Karpas-422 (cell line): ENCODE measurements at regions not wholly inside any gene's neighbourhood (a gene's known extent, or its start where the extent isn't known, plus 50 kb on each side); places are given as distances from the start of the nearest gene placed in this dataset.

Experiments used
- DNase-seq: peaks from one replicate; pipeline ENCODE4 v3.0.0-alpha.2; 2015
- H2AFZ ChIP-seq: fragments of 200-600 bp; sonication (generic); 2 replicates; pipeline ENCODE4 v1.6.1; 2014; ENCODE audit warnings: antibody characterized with exemption, low read length, mixed read lengths
- H3K27ac ChIP-seq: fragments of 200-600 bp; sonication (generic); 2 replicates; pipeline ENCODE4 v1.5.1; 2014; ENCODE audit warnings: mild to moderate bottlenecking, low read length, moderate library complexity
- H3K27me3 ChIP-seq: fragments of 200-600 bp; sonication (generic); 2 replicates; pipeline ENCODE4 v1.6.1; 2014; ENCODE audit warnings: low read length, mixed read lengths
- H3K36me3 ChIP-seq: fragments of 200-600 bp; sonication (generic); 2 replicates; pipeline ENCODE4 v1.6.1; 2014; ENCODE audit warnings: low read length, mixed read lengths; ENCODE audit not compliant: insufficient read depth
- H3K4me1 ChIP-seq: fragments of 200-600 bp; sonication (generic); 2 replicates; pipeline ENCODE4 v1.6.1; 2014; ENCODE audit warnings: mild to moderate bottlenecking, low read length, mixed read lengths
- H3K4me2 ChIP-seq: fragments of 200-600 bp; sonication (generic); 2 replicates; pipeline ENCODE4 v1.6.1; 2014; ENCODE audit warnings: low read length, low read depth, mild to moderate bottlenecking; ENCODE audit not compliant: poor library complexity, severe bottlenecking
- H3K4me3 ChIP-seq: fragments of 200-600 bp; sonication (generic); 2 replicates; pipeline ENCODE4 v1.5.1; 2014; ENCODE audit warnings: mild to moderate bottlenecking, antibody characterized with exemption, low read length, mixed read lengths
- H3K79me2 ChIP-seq: fragments of 200-600 bp; sonication (generic); 2 replicates; pipeline ENCODE4 v1.6.1; 2014; ENCODE audit warnings: mild to moderate bottlenecking, low read length, mixed read lengths
- H3K9ac ChIP-seq: fragments of 200-600 bp; sonication (generic); 2 replicates; pipeline ENCODE4 v1.6.0; 2014; ENCODE audit warnings: low read length
- H3K9me2 ChIP-seq: fragments of 200-600 bp; sonication (generic), shearing (Covaris generic); replicated peaks from 2 replicates; pipeline ENCODE4 v1.6.0; 2014; ENCODE audit warnings: mild to moderate bottlenecking, low read length, moderate library complexity; ENCODE audit not compliant: insufficient read depth
- H3K9me3 ChIP-seq: fragments of 300-700, 200-600 bp; sonication (generic); 2 replicates; pipeline ENCODE4 v1.6.1; 2014; ENCODE audit warnings: low read length, mixed read lengths
- H4K20me1 ChIP-seq: fragments of 200-600 bp; sonication (generic); 2 replicates; pipeline ENCODE4 v1.6.1; 2014; ENCODE audit warnings: mild to moderate bottlenecking, antibody characterized with exemption, low read length, low read depth; ENCODE audit not compliant: insufficient read depth

- no peaks in the 10 kb centered on the region for H3K79me2 ChIP-seq
Observed at GRCh38 chr3:164235289-164236028, 842.8 kb downstream of the SI start.

DNA sequence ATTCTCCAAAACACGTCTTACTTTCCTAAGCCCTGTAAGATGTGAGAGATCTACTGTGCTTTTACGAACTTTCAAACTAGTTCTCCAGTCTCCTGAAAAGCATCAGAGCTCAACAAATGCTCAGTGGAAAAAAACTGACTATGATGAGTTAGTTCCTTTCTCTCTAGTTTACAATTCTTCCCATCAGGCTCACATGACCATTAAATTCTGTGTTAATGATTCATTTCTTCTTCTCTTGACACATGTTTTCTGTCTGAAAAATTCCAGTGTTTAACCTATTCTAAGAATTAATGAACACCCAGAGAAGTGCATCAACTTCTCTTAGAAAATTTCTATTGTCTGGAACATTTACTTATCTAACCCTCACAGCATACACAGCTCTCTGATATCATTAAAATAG lies 844.3 kb downstream of the SI start:
- H3K36me3 ChIP-seq = no peaks in the 10 kb centered on the region
- H3K79me2 ChIP-seq = no peaks in the 10 kb centered on the region
- H3K4me2 ChIP-seq = no peak overlapping the region
- H3K9me3 ChIP-seq = peaks cover 25% of the 10 kb centered on the region
- no peak for DNase-seq
- H3K9ac ChIP-seq = no peak overlapping the region
- H3K4me1 ChIP-seq = no peaks in the 10 kb centered on the region
- no peaks in the 10 kb centered on the region for H4K20me1 ChIP-seq
- H3K27me3 ChIP-seq = no peaks in the 10 kb centered on the region
- no peak overlapping the region for H3K4me3 ChIP-seq
- H3K27ac ChIP-seq = no peak overlapping the region
- no peak overlapping the region for H2AFZ ChIP-seq
- no peaks in the 10 kb centered on the region for H3K9me2 ChIP-seq

More at GRCh38 chr3:164235289-164236028, 842.8 kb downstream of the SI start:
- Histone ChIP-seq H3K4me2 (no peak overlapping the region), H3K27ac (no peak overlapping the region), H2AFZ (no peak overlapping the region), H3K4me1 (no peaks in the 10 kb centered on the region), H3K9me2 (no peaks in the 10 kb centered on the region), H3K9me3 (peaks cover 18% of the 10 kb centered on the region; the same call in 1 of the 2 replicates), H4K20me1 (no peaks in the 10 kb centered on the region), H3K36me3 (no peaks in the 10 kb centered on the region), H3K4me3 (no peak overlapping the region), H3K9ac (no peak overlapping the region), H3K27me3 (no peaks in the 10 kb centered on the region)
- DNase-seq = no peak

DNA sequence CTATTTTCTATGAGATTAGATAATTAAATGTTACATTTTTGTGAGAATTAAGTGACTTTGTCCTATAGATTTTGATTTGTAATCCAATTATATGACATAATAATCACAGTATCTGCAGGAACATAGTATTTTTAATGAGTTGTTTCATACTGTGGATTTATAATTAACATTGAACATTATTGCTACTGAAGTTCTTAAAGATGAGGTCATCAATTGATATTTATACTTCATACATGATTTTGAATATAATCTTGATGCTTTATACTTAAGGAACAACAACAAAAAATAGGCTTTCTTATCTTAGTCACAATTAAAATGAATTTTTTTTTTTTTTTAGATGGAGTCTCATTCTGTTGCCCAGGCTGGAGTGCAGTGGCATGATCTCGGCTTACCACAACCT lies 846.6 kb downstream of the SI start:
- no peak for DNase-seq
- H2AFZ ChIP-seq = no peak overlapping the region
- H3K27me3 ChIP-seq = no peaks in the 10 kb centered on the region
- H3K4me3 ChIP-seq = no peak overlapping the region
- H3K36me3 ChIP-seq = no peaks in the 10 kb centered on the region
- H3K79me2 ChIP-seq = no peaks in the 10 kb centered on the region
- H4K20me1 ChIP-seq = no peaks in the 10 kb centered on the region
- peaks cover 23% of the 10 kb centered on the region for H3K9me3 ChIP-seq
- H3K27ac ChIP-seq = no peak overlapping the region
- H3K9me2 ChIP-seq = no peaks in the 10 kb centered on the region
- H3K9ac ChIP-seq = no peak overlapping the region
- no peaks in the 10 kb centered on the region for H3K4me1 ChIP-seq
- no peak overlapping the region for H3K4me2 ChIP-seq

- H3K4me1 ChIP-seq = no peaks in the 10 kb centered on the region
- H3K27me3 ChIP-seq = no peaks in the 10 kb centered on the region
- no peak overlapping the region for H3K27ac ChIP-seq
- H3K4me2 ChIP-seq = no peak overlapping the region
- peaks cover 21% of the 10 kb centered on the region for H3K9me3 ChIP-seq
- DNase-seq = no peak
- no peaks in the 10 kb centered on the region for H3K79me2 ChIP-seq
- H4K20me1 ChIP-seq = no peaks in the 10 kb centered on the region
- no peak overlapping the region for H2AFZ ChIP-seq
- H3K4me3 ChIP-seq = no peak overlapping the region
- H3K36me3 ChIP-seq = no peaks in the 10 kb centered on the region
- no peak overlapping the region for H3K9ac ChIP-seq
- H3K9me2 ChIP-seq = no peaks in the 10 kb centered on the region
Observed at GRCh38 chr3:164230385-164231094, 847.8 kb downstream of the SI start.

DNA sequence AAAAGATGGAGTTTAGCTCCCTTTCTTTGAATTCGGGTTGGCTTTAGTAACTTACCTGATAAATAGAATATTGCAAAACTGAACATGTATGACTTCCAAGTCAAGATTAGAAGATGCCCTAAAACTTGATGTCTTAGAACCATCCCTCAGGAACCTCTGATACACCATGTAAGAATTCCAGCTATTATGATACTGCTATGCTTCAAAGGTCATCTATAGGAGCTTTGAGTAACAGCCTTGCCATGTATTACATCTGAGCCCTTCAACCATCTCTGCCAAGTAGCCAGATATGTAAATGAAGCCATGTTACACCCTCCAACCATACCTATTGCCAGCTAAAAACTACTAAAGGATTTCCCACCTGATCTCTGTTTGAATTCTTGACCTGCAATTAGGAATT lies 854.2 kb downstream of the SI start:
- Histone ChIP-seq H3K27ac (no peak overlapping the region), H3K9me2 (no peaks in the 10 kb centered on the region), H3K9me3 (peaks cover 26% of the 10 kb centered on the region), H3K27me3 (no peaks in the 10 kb centered on the region), H4K20me1 (no peaks in the 10 kb centered on the region), H2AFZ (no peak overlapping the region), H3K4me1 (no peaks in the 10 kb centered on the region), H3K36me3 (no peaks in the 10 kb centered on the region), H3K4me3 (no peak overlapping the region), H3K79me2 (no peaks in the 10 kb centered on the region), H3K9ac (no peak overlapping the region), H3K4me2 (no peak overlapping the region)
- DNase-seq = no peak

DNA sequence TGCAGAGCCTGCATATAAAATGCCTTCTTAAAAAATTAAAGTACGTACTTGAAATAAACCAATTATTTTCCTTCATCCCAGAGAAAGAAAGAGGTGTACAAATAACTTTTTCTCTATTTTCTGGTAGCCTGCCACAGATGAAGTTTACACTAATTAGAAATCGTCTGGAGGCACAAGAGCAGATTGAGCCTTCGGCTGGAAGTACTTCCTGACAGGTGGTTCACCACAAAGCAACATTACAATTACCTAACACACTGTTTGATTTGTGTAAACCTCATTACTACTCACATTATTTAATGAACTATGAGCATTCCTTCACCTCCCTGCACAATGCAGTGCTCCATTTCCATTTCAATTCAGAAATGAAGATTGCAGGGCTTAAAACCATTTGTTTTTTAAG lies 856.1 kb downstream of the SI start:
- H3K9me3 ChIP-seq = peaks cover 26% of the 10 kb centered on the region
- no peak for DNase-seq

GRCh38 chr3:164221297-164221696 lies 857.0 kb downstream of the SI start:
- H3K4me2 ChIP-seq = no peak overlapping the region
- no peaks in the 10 kb centered on the region for H3K79me2 ChIP-seq
- no peaks in the 10 kb centered on the region for H3K9me2 ChIP-seq
- H4K20me1 ChIP-seq = no peaks in the 10 kb centered on the region
- H2AFZ ChIP-seq = no peak overlapping the region
- H3K9me3 ChIP-seq = peaks cover 33% of the 10 kb centered on the region
- H3K27me3 ChIP-seq = no peaks in the 10 kb centered on the region
- H3K4me3 ChIP-seq = no peak overlapping the region
- H3K9ac ChIP-seq = no peak overlapping the region
- no peaks in the 10 kb centered on the region for H3K4me1 ChIP-seq
- DNase-seq = no peak
- no peaks in the 10 kb centered on the region for H3K36me3 ChIP-seq
- no peak overlapping the region for H3K27ac ChIP-seq

More for the DNA sequence above, 856.1 kb downstream of the SI start:
- no peaks in the 10 kb centered on the region for H4K20me1 ChIP-seq
- H3K9ac ChIP-seq = no peak overlapping the region
- H2AFZ ChIP-seq = no peak overlapping the region
- H3K4me2 ChIP-seq = no peak overlapping the region
- no peaks in the 10 kb centered on the region for H3K27me3 ChIP-seq
- H3K36me3 ChIP-seq = no peaks in the 10 kb centered on the region
- no peak overlapping the region for H3K27ac ChIP-seq
- no peaks in the 10 kb centered on the region for H3K79me2 ChIP-seq
- no peak overlapping the region for H3K4me3 ChIP-seq
- no peaks in the 10 kb centered on the region for H3K4me1 ChIP-seq
- H3K9me2 ChIP-seq = no peaks in the 10 kb centered on the region

DNA sequence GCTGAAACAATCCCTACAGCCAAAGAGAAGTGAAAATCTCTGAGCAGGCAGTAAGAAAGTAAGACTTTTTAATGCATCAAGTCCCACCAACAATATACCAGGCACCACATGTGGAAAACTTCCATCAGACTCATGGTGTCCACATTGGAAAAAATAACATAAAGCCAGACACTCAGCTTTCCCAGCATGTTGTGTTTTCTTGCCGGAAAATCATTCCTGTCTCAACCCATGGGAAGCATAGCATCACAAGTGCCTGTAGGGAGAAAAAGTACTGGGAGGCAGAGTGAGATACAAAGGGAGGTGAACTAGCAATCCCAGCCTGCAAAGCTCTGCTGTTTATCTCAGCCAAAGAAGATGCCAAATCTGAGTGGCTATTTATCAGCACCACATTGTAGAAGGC lies 868.9 kb downstream of the SI start:
- Histone ChIP-seq H3K9me2 (no peaks in the 10 kb centered on the region), H3K79me2 (no peaks in the 10 kb centered on the region), H3K27ac (no peak overlapping the region), H3K9me3 (peaks cover 15% of the 10 kb centered on the region), H3K4me3 (no peak overlapping the region), H3K36me3 (no peaks in the 10 kb centered on the region), H3K4me1 (no peaks in the 10 kb centered on the region), H3K4me2 (no peak overlapping the region), H2AFZ (no peak overlapping the region), H3K27me3 (no peaks in the 10 kb centered on the region), H4K20me1 (no peaks in the 10 kb centered on the region), H3K9ac (no peak overlapping the region)
- DNase-seq = no peak
